GM19025 (cell line): ENCODE measurements at regions not wholly inside any gene's neighbourhood (a gene's known extent, or its start where the extent isn't known, plus 50 kb on each side); places are given as distances from the start of the nearest gene placed in this dataset.
A peak's percentile ranks its signal among the peaks of the same experiment; 100 is the strongest.

Source experiments
- ATAC-seq: cut with Tn5 transposase; IDR thresholded peaks from one replicate; pipeline ENCODE4 v1.9.1; 2021; ENCODE audit warnings: mild to moderate bottlenecking, low read depth, moderate library complexity; ENCODE audit not compliant: unreplicated experiment

DNA sequence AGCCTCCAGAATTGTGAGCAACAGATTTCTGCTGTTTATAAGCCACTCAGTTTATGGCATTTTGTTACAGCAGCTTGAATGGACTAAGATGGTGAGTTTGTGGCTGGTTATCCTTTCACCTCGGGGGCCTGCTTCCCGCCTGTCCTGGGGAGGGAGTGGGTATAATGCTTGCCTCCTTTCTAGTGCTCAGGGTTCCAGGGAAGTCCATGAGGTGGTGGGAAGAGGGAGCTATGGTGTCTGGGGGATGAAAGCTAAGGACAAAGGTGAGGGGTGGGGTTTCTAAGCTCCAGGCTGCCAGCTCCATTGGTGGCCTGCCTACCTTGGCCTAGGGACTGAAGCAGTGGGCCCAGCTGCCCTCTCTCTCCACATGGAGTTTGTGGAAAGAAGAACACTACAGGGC lies 50.2 kb upstream of the SDK2 start:
- ATAC-seq: no peak

GRCh38 chr17:73695035-73695738 lies 50.9 kb upstream of the SDK2 start:
- no peak for ATAC-seq

DNA sequence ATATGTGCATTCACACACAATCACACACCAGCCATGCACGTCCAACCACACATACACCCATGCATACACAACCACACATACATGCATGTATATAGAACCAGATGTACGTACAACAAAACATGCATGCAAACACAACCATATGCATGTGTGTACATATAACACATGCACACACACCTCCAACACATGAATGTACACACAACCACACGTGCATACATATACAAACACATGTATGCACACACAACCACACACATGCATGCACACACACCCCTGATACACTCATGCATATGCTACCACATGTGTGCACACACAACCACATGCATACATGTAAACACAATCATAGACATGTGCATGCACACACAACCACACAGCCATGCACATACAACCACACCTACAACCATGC lies 52.0 kb upstream of the SDK2 start:
- ATAC-seq: no peak

DNA sequence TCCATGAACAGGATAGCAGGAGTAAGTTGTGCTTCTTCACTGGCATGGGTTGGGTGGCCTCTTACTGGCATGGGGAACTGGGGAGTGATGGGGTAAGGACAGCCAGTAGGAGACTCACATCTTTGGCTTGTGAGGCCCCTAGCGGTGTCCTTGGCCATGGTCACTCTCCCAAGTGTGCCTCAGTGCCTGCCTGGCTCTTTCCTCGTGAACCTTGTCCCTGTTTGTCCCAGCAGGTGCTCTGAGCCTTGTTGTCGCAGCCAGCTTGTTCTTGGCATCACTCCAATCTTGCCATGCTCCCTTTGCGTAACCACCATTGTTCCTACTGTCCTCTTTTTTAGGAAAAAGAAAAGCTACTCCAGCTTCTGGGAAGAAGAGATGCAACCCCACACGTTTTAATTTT lies 53.6 kb upstream of the SDK2 start:
- ATAC-seq: no peak

DNA sequence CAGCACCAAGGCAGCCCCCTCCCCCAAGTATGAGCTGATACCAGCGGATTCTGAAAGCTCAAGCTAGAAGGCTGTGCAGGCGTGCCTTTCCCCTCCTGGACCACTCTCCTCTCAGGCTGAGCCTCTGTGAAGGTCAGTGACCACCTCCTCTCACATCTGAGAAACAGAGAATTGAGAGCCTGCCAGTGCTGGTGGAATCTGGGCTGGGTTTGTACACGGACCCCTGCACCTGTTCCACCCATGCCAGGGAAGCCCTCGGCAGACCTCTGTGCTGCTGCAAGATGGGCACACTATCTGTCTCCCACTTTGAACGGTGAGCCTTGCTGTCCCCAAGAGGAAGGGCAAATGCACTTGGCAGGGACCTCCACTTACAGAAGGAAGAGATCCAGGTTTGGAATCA lies 54.7 kb upstream of the SDK2 start:
- no peak for ATAC-seq

DNA sequence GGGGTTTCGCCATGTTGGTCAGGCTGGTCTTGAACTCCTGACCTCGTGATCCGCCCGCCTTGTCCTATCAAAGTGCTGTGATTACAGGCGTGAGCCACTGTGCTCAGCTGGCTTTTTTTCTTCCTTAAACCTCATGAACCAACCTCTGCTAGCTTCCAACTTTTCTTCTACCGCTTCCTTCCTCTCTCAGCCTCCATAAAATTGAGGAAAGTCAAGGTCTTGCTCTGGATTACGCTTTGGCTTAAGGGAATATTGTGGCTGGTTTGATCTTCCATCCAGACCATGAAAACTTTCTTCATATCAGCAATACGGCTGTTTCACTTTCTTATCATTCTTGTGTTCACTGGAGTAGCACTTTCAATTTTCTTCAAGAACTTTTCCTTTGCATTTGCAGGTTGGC lies 57.5 kb upstream of the SDK2 start:
- no peak for ATAC-seq

DNA sequence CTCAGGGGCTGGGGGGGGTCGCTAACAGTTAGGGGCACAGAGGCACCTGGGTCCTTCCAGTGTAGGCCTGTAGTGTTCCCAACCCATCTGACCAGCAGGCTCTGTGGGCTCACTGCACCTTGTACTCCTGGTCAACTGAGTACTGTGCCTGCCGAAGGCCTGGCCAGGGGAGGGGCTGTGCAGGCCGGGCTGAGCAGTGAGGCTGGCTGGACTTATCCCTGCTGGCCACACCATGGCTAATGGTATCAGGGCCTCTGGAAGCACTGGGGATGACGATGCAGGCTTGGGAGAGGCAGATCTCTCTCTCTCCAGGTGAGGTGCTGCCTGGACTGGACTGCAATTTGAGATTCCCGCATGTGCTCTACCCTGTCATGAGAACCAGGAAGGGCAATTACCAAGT lies 58.9 kb upstream of the SDK2 start:
- ATAC-seq: no peak

- ATAC-seq: no peak
Measured at GRCh38 chr17:73703917-73704316, 59.7 kb upstream of the SDK2 start.

- ATAC-seq: no peak
Measured at GRCh38 chr17:73705594-73705993, 61.3 kb upstream of the SDK2 start.

DNA sequence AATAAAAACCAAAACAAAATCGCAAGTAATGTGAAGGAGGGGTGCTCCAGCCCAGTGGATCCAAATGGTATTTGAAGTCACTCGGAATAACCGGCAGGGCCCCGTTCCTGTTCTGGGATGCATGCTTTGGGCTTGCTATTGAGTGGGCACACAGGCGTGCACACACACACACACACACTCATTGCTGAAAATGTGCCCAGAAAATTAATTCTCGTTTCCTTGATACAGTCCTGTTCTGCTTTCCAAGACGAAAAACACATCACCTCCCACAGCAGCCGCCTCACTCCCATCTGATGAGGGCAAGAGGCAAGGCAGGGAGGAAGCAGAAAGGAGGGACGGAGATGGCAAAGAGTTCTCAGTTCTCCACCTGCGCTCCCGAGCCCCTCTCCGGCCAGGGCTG lies 62.2 kb upstream of the SDK2 start:
- no peak for ATAC-seq

GRCh38 chr17:73706858-73707257 lies 62.6 kb upstream of the SDK2 start:
- ATAC-seq: no peak

GRCh38 chr17:73707358-73707757 lies 63.1 kb upstream of the SDK2 start:
- ATAC-seq: no peak

DNA sequence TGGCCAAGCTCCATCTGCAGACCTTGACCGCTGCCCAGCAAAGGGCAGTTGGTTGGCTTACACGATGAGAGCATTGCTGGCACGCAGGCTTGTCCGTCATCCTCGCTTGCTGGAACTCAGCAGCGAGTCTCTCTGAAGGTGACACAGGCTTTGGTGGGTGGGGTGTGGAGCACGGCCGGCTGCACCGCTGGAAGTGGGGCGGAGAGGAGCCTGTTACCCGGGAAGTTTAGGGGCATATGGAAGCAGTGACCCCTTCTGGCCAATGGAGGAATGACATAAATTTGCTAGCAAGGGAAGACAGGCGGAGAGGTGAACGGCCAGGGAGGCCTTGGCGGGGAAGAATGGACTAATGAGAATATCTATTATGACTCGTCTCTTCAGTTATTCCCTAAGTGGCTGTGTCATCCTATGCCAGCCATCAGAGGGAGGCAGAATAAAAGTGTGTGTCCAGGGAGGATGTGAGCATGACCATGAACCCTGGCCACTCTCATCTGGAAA lies 65.9 kb upstream of the SDK2 start:
- ATAC-seq: no peak

- ATAC-seq: peak; percentile 79
Measured at GRCh38 chr17:73711184-73711583, 66.9 kb upstream of the SDK2 start.

DNA sequence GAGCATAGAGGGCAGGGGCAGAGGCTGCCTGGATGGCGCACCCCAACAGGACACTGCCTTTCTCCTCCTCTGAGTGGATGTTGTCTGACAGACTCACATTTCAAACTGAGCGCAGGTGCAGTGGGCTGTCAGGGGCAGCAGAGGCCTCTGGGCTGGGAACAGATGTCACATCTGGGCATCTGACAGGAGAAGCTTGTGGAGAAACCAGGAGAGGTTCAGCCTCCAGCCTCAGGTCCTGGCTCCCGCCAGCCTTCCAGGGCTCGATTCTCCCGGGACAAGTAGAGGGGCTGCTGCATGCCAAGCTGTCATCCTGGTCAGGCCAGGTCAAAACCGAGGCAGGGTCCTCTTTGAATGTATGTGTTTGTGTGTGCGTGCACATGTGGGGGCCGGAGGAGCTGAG lies 67.7 kb upstream of the SDK2 start:
- ATAC-seq: no peak

GRCh38 chr17:73713136-73713535 lies 68.9 kb upstream of the SDK2 start:
- ATAC-seq: no peak

DNA sequence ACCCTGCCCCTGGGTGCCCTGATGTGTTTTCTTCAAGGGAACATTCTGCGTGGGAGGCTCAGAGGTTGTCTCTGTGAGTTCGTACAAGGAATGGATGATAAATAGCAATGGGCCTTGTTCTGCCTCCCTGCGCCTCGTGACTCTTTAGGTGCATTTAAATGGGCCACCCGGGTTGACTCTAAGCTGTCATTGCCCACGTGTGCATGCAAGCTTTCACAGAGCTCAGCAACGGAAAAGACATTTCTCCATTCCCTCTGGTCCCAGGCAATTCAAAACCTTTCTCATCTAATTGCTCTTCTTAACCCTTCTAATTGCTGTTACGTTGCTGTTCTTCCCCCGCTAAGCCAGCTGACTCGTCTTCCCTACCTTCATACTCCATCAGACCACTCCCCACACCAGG lies 71.5 kb upstream of the SDK2 start:
- ATAC-seq: no peak

DNA sequence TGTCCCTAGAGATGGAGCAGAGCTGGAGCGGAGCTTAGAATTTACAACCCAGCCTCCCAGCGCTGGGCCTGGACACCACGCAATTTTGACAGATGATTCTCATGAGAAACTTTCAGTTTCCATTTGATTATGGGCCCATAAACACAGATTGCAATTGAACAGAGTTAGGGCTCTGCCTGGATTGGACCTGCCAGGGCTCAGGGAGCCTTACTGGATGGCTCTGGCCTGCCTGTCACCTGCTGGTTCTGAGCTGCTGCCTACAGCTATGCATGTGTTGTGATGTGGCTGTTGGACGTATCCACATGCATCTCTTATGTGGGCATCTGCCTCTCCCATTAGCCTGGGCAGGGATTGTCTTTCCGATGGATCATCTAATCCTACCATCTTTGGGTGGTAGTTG lies 73.4 kb upstream of the SDK2 start:
- no peak for ATAC-seq

DNA sequence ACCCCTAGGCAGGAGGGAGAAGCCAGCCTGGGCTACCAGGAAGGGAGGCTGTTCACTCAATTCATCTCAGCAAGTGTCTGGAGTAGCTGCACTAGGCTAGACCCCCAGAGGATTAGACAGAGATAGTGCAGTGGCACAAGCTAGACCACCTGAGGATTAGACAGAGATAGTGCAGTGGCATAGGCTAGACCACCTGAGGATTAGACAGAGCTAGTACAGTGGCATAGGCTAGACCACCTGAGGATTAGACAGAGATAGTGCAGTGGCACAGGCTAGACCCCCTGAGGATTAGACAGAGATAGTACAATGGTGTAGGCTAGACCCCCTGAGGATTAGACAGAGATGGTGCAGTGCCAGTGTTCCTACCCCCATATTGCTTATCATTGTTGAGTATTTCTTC lies 74.1 kb upstream of the SDK2 start:
- ATAC-seq: no peak

GRCh38 chr17:73718912-73719311 lies 74.7 kb upstream of the SDK2 start:
- ATAC-seq: no peak

- no peak for ATAC-seq
Measured at GRCh38 chr17:73719588-73720071, 75.4 kb upstream of the SDK2 start.

- ATAC-seq: no peak
Measured at GRCh38 chr17:73720187-73720834, 76.1 kb upstream of the SDK2 start.
